ENCODE measurements at regions not wholly inside any gene's neighbourhood (a gene's known extent, or its start where the extent isn't known, plus 50 kb on each side); places are given as distances from the start of the nearest gene placed in this dataset.

DNA sequence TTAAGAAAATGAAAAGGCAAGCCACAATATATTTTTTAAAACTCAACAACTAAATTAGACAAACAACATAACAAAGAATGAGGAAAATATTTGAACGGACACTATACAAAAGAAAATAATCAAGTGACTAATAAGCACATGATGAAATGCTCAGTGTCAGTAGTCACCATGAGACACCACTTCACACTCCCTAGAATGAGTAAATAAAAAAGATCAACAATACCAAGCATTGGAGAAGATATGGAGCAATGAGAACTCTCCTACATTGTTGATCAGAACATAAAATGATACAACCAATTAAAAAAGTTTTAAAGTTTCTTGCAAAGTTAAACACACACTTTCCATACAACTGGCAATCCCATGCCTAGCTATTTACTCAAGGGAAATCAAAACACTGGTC, 222.2 kb downstream of the C7orf25 start:
- TF ChIP-seq CTCF (IDR thresholded peaks at IDR 0.05) (no peak), POLR2A (IDR thresholded peaks at IDR 0.05) (no peak)

All from Peyer's patch (tissue), 4 donors.